Thoracic aorta (tissue), 2 donors: ENCODE measurements at regions not wholly inside any gene's neighbourhood (a gene's known extent, or its start where the extent isn't known, plus 50 kb on each side); places are given as distances from the start of the nearest gene placed in this dataset.

Experiments
- ATAC-seq: fragments of 150-250 bp; one replicate; pipeline ENCODE4 v1.8.0; 2017; ENCODE audit warnings: low read depth; ENCODE audit not compliant: insufficient number of reproducible peaks, low FRiP score
- DNase-seq: peaks from one replicate; pipeline ENCODE4 v3.0.0-alpha.2; 2020; ENCODE audit warnings: low spot score
- H3K27ac ChIP-seq, 2 donors: fragments of 200-600 bp; sonication (generic); 1 replicate in 1 of 2; 2 replicates in 1 of 2; pipeline ENCODE4 v1.5.1; 2016; ENCODE audit warnings: mild to moderate bottlenecking in 2 of 2, moderate library complexity in 2 of 2
- H3K27me3 ChIP-seq: fragments of 200-600 bp; sonication (generic); replicated peaks from 2 replicates; pipeline ENCODE4 v1.6.0; 2016; ENCODE audit warnings: mild to moderate bottlenecking; ENCODE audit not compliant: insufficient read depth
- H3K36me3 ChIP-seq: fragments of 200-600 bp; sonication (generic); one replicate; pipeline ENCODE4 v1.5.1; 2016
- H3K4me1 ChIP-seq, 2 donors: fragments of 200-600 bp; sonication (generic); 1 replicate in 1 of 2; 2 replicates in 1 of 2; pipeline versions ENCODE4 v1.5.1 to v1.6.0; 2016; ENCODE audit warnings: low read depth in 2 of 2, mild to moderate bottlenecking in 1 of 2; ENCODE audit not compliant: control insufficient read depth in 1 of 2
- H3K4me3 ChIP-seq: fragments of 200-600 bp; sonication (generic); 2 replicates; pipeline ENCODE4 v1.5.1; 2016; ENCODE audit warnings: mild to moderate bottlenecking
- H3K9me3 ChIP-seq: fragments of 200-600 bp; sonication (generic); 2 replicates; pipeline ENCODE4 v1.5.1; 2016
- CTCF ChIP-seq: fragments of 200-600 bp; sonication (generic); IDR thresholded peaks from one replicate; pipeline ENCODE4 v1.5.1; 2019; ENCODE audit warnings: antibody characterized with exemption

DNA sequence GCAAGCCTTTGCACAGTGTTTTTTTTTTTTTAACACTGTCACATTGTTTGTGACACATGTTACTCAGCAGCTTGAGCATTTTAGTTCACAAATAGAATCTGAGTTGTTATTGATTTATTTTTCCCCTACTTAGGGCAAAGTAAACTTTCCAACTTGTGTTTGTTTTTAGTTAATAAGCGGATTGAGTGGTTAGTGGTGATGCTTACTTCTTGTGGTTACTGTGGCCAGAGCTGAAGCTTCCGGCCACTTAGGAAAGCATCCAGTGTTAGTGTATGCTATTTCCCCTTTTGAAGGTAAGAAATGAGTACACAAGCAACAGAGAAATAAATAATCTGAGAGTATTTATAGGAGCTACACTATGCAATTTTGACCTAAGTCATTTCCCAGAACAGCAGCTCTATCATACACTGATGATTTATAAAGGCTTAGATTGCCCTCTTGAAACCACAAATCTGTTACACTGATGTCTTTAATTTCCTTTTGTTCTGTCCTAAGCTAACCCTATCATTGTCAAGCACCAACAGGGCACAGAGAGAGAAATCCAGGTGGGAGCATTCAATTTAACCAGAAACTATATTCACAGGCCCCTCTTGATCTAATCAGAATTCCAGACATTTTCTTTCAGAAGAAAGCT is 2464.6 kb downstream of the PCDH7 start:
- no peak for ATAC-seq

DNA sequence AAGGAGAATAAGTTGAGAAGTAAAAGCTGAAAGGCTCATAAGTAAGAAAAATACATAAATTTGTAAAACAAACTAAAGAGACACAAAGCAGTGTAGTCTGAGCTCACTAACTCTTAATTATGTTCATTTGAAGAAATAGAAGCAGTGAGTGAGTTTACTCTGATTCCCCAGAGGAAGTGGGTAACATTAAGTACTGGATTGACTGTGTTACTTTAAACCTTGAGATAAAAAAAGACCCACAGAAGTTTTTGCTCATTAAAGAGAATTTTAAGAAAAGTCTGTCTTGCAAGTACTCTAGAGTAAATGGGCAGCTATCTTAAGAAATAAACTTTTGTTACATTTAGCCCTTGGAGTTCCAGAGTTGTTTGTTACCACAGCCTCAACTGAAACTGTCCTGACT is 2466.9 kb downstream of the PCDH7 start:
- DNase-seq (no peak), ATAC-seq (no peak)
- no peaks in the 10 kb centered on the region for H3K27me3 ChIP-seq
- no peaks in the 10 kb centered on the region for H3K9me3 ChIP-seq
- TF ChIP-seq CTCF: no peak
- no peaks in the 10 kb centered on the region for H3K4me1 ChIP-seq
- H3K36me3 ChIP-seq: no peaks in the 10 kb centered on the region
- H3K27ac ChIP-seq: no peak overlapping the region
- no peak overlapping the region for H3K4me3 ChIP-seq

More for the DNA sequence above, 2464.6 kb downstream of the PCDH7 start:
- H3K9me3 ChIP-seq: no peaks in the 10 kb centered on the region
- H3K4me1 ChIP-seq: no peaks in the 10 kb centered on the region
- no peaks in the 10 kb centered on the region for H3K36me3 ChIP-seq
- no peak overlapping the region for H3K27ac ChIP-seq
- no peak for DNase-seq
- no peak for TF ChIP-seq CTCF
- no peaks in the 10 kb centered on the region for H3K27me3 ChIP-seq
- no peak overlapping the region for H3K4me3 ChIP-seq

DNA sequence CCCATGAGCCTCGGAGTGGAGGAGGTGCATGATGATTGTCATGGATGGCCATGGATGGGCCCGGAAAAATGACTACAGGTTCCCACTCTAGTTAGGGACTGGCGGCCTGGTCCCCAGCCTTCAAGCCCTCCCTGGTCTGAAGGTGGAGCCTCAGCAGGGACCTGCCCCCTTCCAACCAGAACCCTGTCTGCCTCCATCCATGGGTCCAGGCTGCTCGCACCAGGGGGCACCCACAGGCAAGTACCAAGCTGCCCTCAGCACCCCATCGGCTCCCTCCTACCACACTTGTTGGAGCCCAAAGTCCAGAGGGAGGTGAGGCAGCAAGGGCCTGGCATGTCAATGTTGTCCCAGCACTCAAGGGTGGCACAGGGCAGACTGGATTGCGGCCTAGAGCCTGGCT is 2468.6 kb downstream of the PCDH7 start:
- no peak overlapping the region for H3K4me3 ChIP-seq
- H3K27ac ChIP-seq: no peak overlapping the region
- no peaks in the 10 kb centered on the region for H3K27me3 ChIP-seq
- no peaks in the 10 kb centered on the region for H3K9me3 ChIP-seq
- no peak for ATAC-seq
- H3K36me3 ChIP-seq: no peaks in the 10 kb centered on the region
- no peak for TF ChIP-seq CTCF
- DNase-seq: no peak
- H3K4me1 ChIP-seq: no peaks in the 10 kb centered on the region

DNA sequence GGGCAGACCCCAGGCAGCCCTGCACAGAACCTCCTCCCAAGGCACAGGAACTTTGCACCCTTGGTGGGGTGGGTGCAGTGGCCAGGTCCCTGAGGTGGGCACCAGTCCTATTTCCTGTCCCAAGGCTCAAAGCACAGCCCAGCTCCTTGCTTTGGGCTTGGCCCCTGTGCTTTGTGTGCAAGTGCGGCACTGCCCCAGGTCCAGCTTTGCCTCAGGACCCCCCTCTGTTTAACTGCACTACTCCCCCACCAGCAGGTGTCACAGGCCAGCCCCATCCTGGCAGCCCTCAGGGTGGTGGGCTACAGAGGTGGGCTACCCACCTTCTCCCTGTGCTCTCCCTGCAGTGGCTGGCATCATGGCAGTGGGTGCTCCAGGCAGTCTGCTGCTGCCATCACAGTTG is 2469.0 kb downstream of the PCDH7 start:
- Histone ChIP-seq H3K4me1 (no peaks in the 10 kb centered on the region), H3K4me3 (no peak overlapping the region), H3K36me3 (no peaks in the 10 kb centered on the region), H3K9me3 (no peaks in the 10 kb centered on the region), H3K27me3 (no peaks in the 10 kb centered on the region), H3K27ac (no peak overlapping the region)
- no peak for TF ChIP-seq CTCF
- ATAC-seq (no peak), DNase-seq (no peak)

DNA sequence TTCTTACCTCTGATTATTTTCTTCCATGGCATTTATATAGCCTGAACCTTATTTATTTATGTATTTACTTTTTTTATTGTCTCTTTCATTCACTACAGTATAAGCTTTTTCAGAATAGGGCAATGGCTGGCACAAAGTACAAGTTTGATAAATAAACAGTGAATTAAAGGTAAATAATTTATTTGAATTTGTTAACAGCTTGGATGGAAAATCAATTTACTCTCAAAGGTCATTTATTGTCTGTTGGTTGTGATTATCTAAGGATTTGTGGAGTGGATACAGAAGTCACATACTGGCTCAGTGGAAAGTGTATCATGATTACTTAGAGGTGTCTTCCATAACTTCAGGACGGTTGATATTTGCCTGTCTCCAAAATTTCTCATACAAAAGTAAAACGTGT is 2472.9 kb downstream of the PCDH7 start:
- no peaks in the 10 kb centered on the region for H3K27me3 ChIP-seq
- no peaks in the 10 kb centered on the region for H3K9me3 ChIP-seq
- DNase-seq (no peak), ATAC-seq (no peak)
- H3K36me3 ChIP-seq: no peaks in the 10 kb centered on the region
- no peaks in the 10 kb centered on the region for H3K4me1 ChIP-seq
- TF ChIP-seq CTCF: no peak
- H3K4me3 ChIP-seq: no peak overlapping the region
- no peak overlapping the region for H3K27ac ChIP-seq
